Endothelial cell of umbilical vein (primary cell): ENCODE measurements at regions not wholly inside any gene's neighbourhood (a gene's known extent, or its start where the extent isn't known, plus 50 kb on each side); places are given as distances from the start of the nearest gene placed in this dataset.
"Not testable (repeated sequence)": the region's sequence is repeated elsewhere in the genome, so short reads cannot be mapped to it uniquely, and the experiment has no call there.

ENCODE experiments used
- BruUV-seq: library from RNA; stranded (reverse); fragments of 400-500 nt; replicated peaks from 2 replicates; lab custom pipeline; 2021; lab: Mats Ljungman, UMichigan
- CTCF ChIA-PET: fragments of 300-600, 350-600 bp; sonication (Branson Sonifier 250); formaldehyde crosslinking; loops from one replicate; lab custom pipeline; 2021; ENCODE audit warnings: antibody characterized with exemption, inconsistent platforms; lab: Charles Lee
- POLR2A ChIA-PET: fragments of 300-600, 350-600 bp; sonication (Branson Sonifier 250); formaldehyde crosslinking; loops from one replicate; lab custom pipeline; 2021; ENCODE audit warnings: antibody characterized with exemption, inconsistent platforms; lab: Charles Lee
- DNase-seq: peaks from one replicate; pipeline ENCODE4 v3.0.0-alpha.2; 2011; ENCODE audit warnings: low read depth, low spot score
- FAIRE-seq: peaks from 2 replicates; lab custom pipeline; 2011; peaks lifted over from hg19 to GRCh38; lab: Jason Lieb, UNC
- H2AFZ ChIP-seq: 2 replicates; pipeline ENCODE4 v1.6.0; 2012; ENCODE audit warnings: low read depth, low read length, control low read depth, inconsistent platforms
- H3K27ac ChIP-seq: 2 replicates; pipeline ENCODE4 v1.5.1; 2011; ENCODE audit warnings: low read depth, mild to moderate bottlenecking, control low read depth, low read length, moderate library complexity; ENCODE audit not compliant: insufficient read depth
- H3K27me3 ChIP-seq, 2 experiments: 2 replicates each; pipeline versions ENCODE4 v1.6.0 to v1.6.1; 2011; ENCODE audit warnings: low read length in 2 of 2, mixed read lengths in 1 of 2; ENCODE audit not compliant: control insufficient read depth in 2 of 2, insufficient read depth in 2 of 2
- H3K36me3 ChIP-seq, 2 experiments: 2 replicates in 1 of 2; 3 replicates in 1 of 2; pipeline ENCODE4 v1.5.1; 2011; ENCODE audit warnings: low read length in 2 of 2, mild to moderate bottlenecking in 1 of 2, moderate library complexity in 1 of 2; ENCODE audit not compliant: control insufficient read depth in 2 of 2, insufficient read depth in 2 of 2; ENCODE audit errors: extremely low read depth in 1 of 2
- H3K4me1 ChIP-seq: 3 replicates; pipeline ENCODE4 v1.5.1; 2011; ENCODE audit warnings: mild to moderate bottlenecking, low read length; ENCODE audit not compliant: control insufficient read depth, insufficient read depth; ENCODE audit errors: extremely low read depth
- H3K4me2 ChIP-seq: 2 replicates; pipeline ENCODE4 v1.6.1; 2011; ENCODE audit warnings: low read length, control low read depth, mixed read lengths; ENCODE audit not compliant: insufficient read depth
- H3K4me3 ChIP-seq, 3 experiments: fragments of 200-600 bp in 1 of 3; sonication (generic), shearing (Covaris generic) in 1 of 3; replicated peaks in 1 of 3; 2 replicates each; pipeline ENCODE4 v1.5.1; 2011 to 2016; ENCODE audit warnings: control low read depth in 3 of 3, low read length in 3 of 3, mild to moderate bottlenecking in 2 of 3, inconsistent platforms in 1 of 3, low read depth in 1 of 3, moderate library complexity in 1 of 3; ENCODE audit not compliant: insufficient read depth in 1 of 3
- H3K79me2 ChIP-seq: 2 replicates; pipeline ENCODE4 v1.6.0; 2012; ENCODE audit warnings: low read length, inconsistent platforms; ENCODE audit not compliant: control insufficient read depth, insufficient read depth
- H3K9ac ChIP-seq: replicated peaks from 2 replicates; pipeline ENCODE3; 2011; ENCODE audit warnings: low read length, control low read depth; ENCODE audit not compliant: insufficient read depth; ENCODE audit errors: extremely low read depth
- H3K9me1 ChIP-seq: replicated peaks from 3 replicates; pipeline ENCODE4 v1.6.0; 2011; ENCODE audit warnings: mild to moderate bottlenecking, low read length; ENCODE audit not compliant: control insufficient read depth, insufficient read depth; ENCODE audit errors: extremely low read depth
- H3K9me3 ChIP-seq: replicated peaks from 2 replicates; pipeline ENCODE4 v1.5.1; 2012; ENCODE audit warnings: low read length, inconsistent platforms; ENCODE audit not compliant: control insufficient read depth, insufficient read depth
- H4K20me1 ChIP-seq: replicated peaks from 2 replicates; pipeline ENCODE3; 2011; ENCODE audit warnings: mild to moderate bottlenecking, low read length; ENCODE audit not compliant: control insufficient read depth, insufficient read depth; ENCODE audit errors: extremely low read depth
- EZH2 ChIP-seq: IDR thresholded peaks from 2 replicates; pipeline ENCODE4 v1.6.1; 2012; ENCODE audit warnings: borderline replicate concordance, low read depth, mild to moderate bottlenecking, moderate library complexity, low read length, inconsistent platforms; ENCODE audit not compliant: severe bottlenecking
- FOS ChIP-seq: IDR thresholded peaks from 2 replicates; pipeline ENCODE4 v1.6.1; 2011; ENCODE audit warnings: mild to moderate bottlenecking, low read length, moderate library complexity, borderline replicate concordance; ENCODE audit not compliant: insufficient read depth
- JUN ChIP-seq: IDR thresholded peaks from 2 replicates; pipeline ENCODE4 v1.6.1; 2011; ENCODE audit warnings: borderline replicate concordance, low read depth; ENCODE audit not compliant: insufficient read length, insufficient read depth
- POLR2AphosphoS5 ChIP-seq: IDR thresholded peaks from 2 replicates; pipeline ENCODE4 v1.6.1; 2012; ENCODE audit warnings: low read depth, mild to moderate bottlenecking, control low read depth, low read length, moderate library complexity; ENCODE audit not compliant: insufficient read depth
- dilution Hi-C: fragments of 300-500 bp; cut with MboI; formaldehyde crosslinking; loops from one replicate; pipeline ENCODE4 v1.15.0; 2019; ENCODE audit warnings: low sequenced_read_pairs; ENCODE audit not compliant: extremely low pct_ligation_motif_present
- intact Hi-C: fragments of 100-400 bp; cut with micrococcal nuclease; formaldehyde crosslinking; loops from one replicate; pipeline ENCODE4 v1.10.0; 2022

- H4K20me1 ChIP-seq, H2AFZ ChIP-seq, CTCF ChIA-PET, DNase-seq, H3K4me3 ChIP-seq, BruUV-seq, H3K79me2 ChIP-seq, FAIRE-seq, H3K9ac ChIP-seq, H3K36me3 ChIP-seq, POLR2A ChIA-PET, dilution Hi-C loops, H3K27ac ChIP-seq, H3K4me2 ChIP-seq, intact Hi-C loops, H3K4me1 ChIP-seq, H3K9me1 ChIP-seq, H3K9me3 ChIP-seq, H3K27me3 ChIP-seq: not testable (repeated sequence)
Observed at GRCh38 chr10:26919156-26919860, 58.5 kb upstream of the ABI1 start.

GRCh38 chr10:26914898-26915297, 54.1 kb upstream of the ABI1 start:
- Histone ChIP-seq H3K4me2 (no peak overlapping the region), H3K9ac (no peak overlapping the region), H3K9me3 (no peaks in the 10 kb centered on the region), H3K9me1 (no peaks in the 10 kb centered on the region), H3K4me3 (no peak overlapping the region), H3K4me1 (no peaks in the 10 kb centered on the region), H3K36me3 (no peaks in the 10 kb centered on the region), H4K20me1 (no peaks in the 10 kb centered on the region), H3K27me3 (peaks cover 0 to 2% of the 10 kb centered on the region in 2 experiments), H2AFZ (no peak overlapping the region), H3K27ac (no peak overlapping the region), H3K79me2 (no peaks in the 10 kb centered on the region)
- no TSS peak for BruUV-seq
- CTCF ChIA-PET, result no interaction called here
- no peak for TF ChIP-seq EZH2
- TF ChIP-seq JUN, result no peak
- no peak for TF ChIP-seq POLR2AphosphoS5
- TF ChIP-seq FOS, result no peak
- intact Hi-C loops, result no loop called here
- FAIRE-seq (no peak), DNase-seq (no peak)
- dilution Hi-C loops, result no loop called here
- POLR2A ChIA-PET, result no interaction called here
